ENCODE measurements at regions not wholly inside any gene's neighbourhood (a gene's known extent, or its start where the extent isn't known, plus 50 kb on each side); places are given as distances from the start of the nearest gene placed in this dataset.

GRCh38 chr7:110027385-110027784 is 1063.5 kb upstream of the LRRN3 start:
- TF ChIP-seq CTCF (IDR thresholded peaks at IDR 0.05) (no peak), POLR2A (IDR thresholded peaks at IDR 0.05) (no peak)

All from thyroid gland (tissue), 4 donors.